ENCODE measurements at regions not wholly inside any gene's neighbourhood (a gene's known extent, or its start where the extent isn't known, plus 50 kb on each side); places are given as distances from the start of the nearest gene placed in this dataset.

DNA sequence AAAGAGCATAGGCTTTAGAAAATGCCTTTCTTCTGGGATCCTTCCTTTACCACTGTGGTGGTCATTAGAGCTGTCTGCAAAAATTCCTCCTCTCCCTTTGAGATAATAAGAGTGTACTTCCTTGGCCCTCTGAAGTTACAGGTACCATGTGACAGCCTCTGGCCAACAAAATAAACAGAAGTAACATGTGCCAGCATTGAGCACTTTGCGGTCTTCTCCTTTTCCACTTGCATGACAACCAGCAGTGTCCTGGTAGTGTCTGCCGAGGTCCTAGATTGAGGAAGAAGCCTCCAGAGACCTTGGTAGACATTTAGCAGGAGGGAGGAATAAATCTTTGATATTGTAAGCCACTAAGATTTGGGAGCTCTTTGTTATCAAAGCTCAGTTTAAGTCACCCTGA is 87.5 kb upstream of the ARID1B start (continued):
- TF ChIP-seq, protein P1, sequence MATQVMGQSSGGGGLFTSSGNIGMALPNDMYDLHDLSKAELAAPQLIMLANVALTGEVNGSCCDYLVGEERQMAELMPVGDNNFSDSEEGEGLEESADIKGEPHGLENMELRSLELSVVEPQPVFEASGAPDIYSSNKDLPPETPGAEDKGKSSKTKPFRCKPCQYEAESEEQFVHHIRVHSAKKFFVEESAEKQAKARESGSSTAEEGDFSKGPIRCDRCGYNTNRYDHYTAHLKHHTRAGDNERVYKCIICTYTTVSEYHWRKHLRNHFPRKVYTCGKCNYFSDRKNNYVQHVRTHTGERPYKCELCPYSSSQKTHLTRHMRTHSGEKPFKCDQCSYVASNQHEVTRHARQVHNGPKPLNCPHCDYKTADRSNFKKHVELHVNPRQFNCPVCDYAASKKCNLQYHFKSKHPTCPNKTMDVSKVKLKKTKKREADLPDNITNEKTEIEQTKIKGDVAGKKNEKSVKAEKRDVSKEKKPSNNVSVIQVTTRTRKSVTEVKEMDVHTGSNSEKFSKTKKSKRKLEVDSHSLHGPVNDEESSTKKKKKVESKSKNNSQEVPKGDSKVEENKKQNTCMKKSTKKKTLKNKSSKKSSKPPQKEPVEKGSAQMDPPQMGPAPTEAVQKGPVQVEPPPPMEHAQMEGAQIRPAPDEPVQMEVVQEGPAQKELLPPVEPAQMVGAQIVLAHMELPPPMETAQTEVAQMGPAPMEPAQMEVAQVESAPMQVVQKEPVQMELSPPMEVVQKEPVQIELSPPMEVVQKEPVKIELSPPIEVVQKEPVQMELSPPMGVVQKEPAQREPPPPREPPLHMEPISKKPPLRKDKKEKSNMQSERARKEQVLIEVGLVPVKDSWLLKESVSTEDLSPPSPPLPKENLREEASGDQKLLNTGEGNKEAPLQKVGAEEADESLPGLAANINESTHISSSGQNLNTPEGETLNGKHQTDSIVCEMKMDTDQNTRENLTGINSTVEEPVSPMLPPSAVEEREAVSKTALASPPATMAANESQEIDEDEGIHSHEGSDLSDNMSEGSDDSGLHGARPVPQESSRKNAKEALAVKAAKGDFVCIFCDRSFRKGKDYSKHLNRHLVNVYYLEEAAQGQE (IDR thresholded peaks at IDR 0.05; ENCODE audit: low read depth) = no peak
- TF ChIP-seq JUND (IDR thresholded peaks at IDR 0.05) (no peak), SRF (IDR thresholded peaks at IDR 0.05; ENCODE audit: low read depth) (no peak), ZNF274 (IDR thresholded peaks at IDR 0.05; ENCODE audit: low read depth, low read length) (no peak)

- H3K9ac ChIP-seq (ENCODE audit: low read length) = no peak overlapping the region
- ATAC-seq (no peak), DNase-seq (ENCODE audit: low read depth, low spot score) (no peak)
- no peak overlapping the region for H3K4me3 ChIP-seq (replicated peaks in 1 of 2; ENCODE audit: low read depth in 1 of 2, low read length in 2 of 2)
- H3K79me2 ChIP-seq (ENCODE audit: insufficient read depth, low read length) = no peaks in the 10 kb centered on the region
- H3K27ac ChIP-seq (ENCODE audit: low read depth, low read length) = no peak overlapping the region
- no peaks in the 10 kb centered on the region for H3K9me3 ChIP-seq (ENCODE audit: control insufficient read depth in 1 of 2, insufficient read depth in 1 of 2, low read depth in 1 of 2, low read length in 2 of 2)
- H4K20me1 ChIP-seq (ENCODE audit: insufficient read depth) = no peaks in the 10 kb centered on the region
- BruUV-seq (replicated peaks) = no TSS peak
- peak overlapping the region; percentile 91; the same call in 1 of the 2 replicates for H3K4me2 ChIP-seq (ENCODE audit: low read length)
- no peaks in the 10 kb centered on the region for H3K27me3 ChIP-seq (ENCODE audit: insufficient read depth, low read length)
- H3K36me3 ChIP-seq (ENCODE audit: control insufficient read depth in 1 of 2, insufficient read depth in 2 of 2, low read length in 2 of 2) = no peaks in the 10 kb centered on the region
- ChIA-PET POLR2A (no interaction called here), RAD21 (ENCODE audit: low non-redundant PET in 1 of 2, low total read pairs in 2 of 2, uncharacterized antibody in 2 of 2, unreplicated experiment in 2 of 2) (no interaction called here), CTCF (no interaction called here)
- TF ChIP-seq SP1 (IDR thresholded peaks at IDR 0.05; ENCODE audit: low read depth) (no peak), FOSL1 (IDR thresholded peaks at IDR 0.05; ENCODE audit: low read depth) (no peak), CEBPB (IDR thresholded peaks at IDR 0.05; ENCODE audit: low read depth) (no peak), SIN3A (IDR thresholded peaks at IDR 0.05; ENCODE audit: low read depth) (no peak), EZH2phosphoT487 (IDR thresholded peaks at IDR 0.05; ENCODE audit: borderline replicate concordance) (no peak), EZH2 (IDR thresholded peaks at IDR 0.05) (no peak), TCF7L2 (IDR thresholded peaks at IDR 0.05; ENCODE audit: borderline replicate concordance, extremely low read depth, insufficient read depth, insufficient read length) (no peak), ZNF274 (IDR thresholded peaks at IDR 0.05; ENCODE audit: low read depth, low read length) (no peak), POLR2AphosphoS5 (IDR thresholded peaks at IDR 0.05; ENCODE audit: low read depth, low read length) (no peak), JUND (IDR thresholded peaks at IDR 0.05) (no peak), CBX3 (IDR thresholded peaks at IDR 0.05; ENCODE audit: low read depth) (no peak), YY1 (IDR thresholded peaks at IDR 0.05; ENCODE audit: extremely low read depth, insufficient replicate concordance, low read depth, low read length) (no peak)
- H2AFZ ChIP-seq (ENCODE audit: low read depth, low read length, poor library complexity, severe bottlenecking) = peak overlapping the region; percentile 2
- no peaks in the 10 kb centered on the region for H3K9me2 ChIP-seq (ENCODE audit: insufficient read depth)
- intact Hi-C loops (cut with micrococcal nuclease) = loop anchor here (5.0 kb wide), 1 partner anchor 34 kb away; no protein-coding TSS in a partner anchor
- H3K4me1 ChIP-seq (ENCODE audit: control insufficient read depth in 1 of 2, insufficient read depth in 2 of 2, low read length in 2 of 2) = peaks cover 12 to 24% of the 10 kb centered on the region in 2 experiments
Measured at GRCh38 chr6:156688620-156688971, 88.6 kb upstream of the ARID1B start.
